ENCODE measurements at regions not wholly inside any gene's neighbourhood (a gene's known extent, or its start where the extent isn't known, plus 50 kb on each side); places are given as distances from the start of the nearest gene placed in this dataset.

DNA sequence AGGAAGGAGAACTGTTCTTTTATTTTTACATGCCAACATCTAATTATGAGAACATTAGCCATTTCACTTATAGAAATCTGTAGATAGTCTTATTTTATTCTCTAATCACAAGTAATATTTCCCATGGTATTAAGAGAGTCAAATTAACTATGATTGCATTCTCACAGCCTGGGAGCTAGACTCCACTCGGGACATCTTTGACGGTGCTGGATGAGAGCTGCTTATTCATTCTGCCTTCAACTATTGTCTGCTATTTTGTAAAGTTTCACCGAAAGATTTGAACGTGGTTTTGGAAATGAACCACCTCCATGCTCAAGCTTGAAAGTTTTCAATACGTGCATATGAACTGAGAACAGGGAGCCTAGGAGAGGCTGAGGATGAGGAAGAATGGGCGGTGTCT, 264.3 kb upstream of the KLF6 start:
- Histone ChIP-seq H3K27ac (ENCODE audit: insufficient read depth, low read depth, low read length) (no peak overlapping the region), H2AFZ (ENCODE audit: low read depth, low read length) (no peak overlapping the region), H4K20me1 (replicated peaks; ENCODE audit: control insufficient read depth, extremely low read depth, insufficient read depth, low read length) (no peaks in the 10 kb centered on the region), H3K4me1 (ENCODE audit: control insufficient read depth, extremely low read depth, insufficient read depth, low read length) (peaks cover 13% of the 10 kb centered on the region), H3K79me2 (ENCODE audit: control insufficient read depth, insufficient read depth, low read length) (no peaks in the 10 kb centered on the region), H3K27me3 (ENCODE audit: control insufficient read depth in 2 of 2, insufficient read depth in 2 of 2, low read length in 2 of 2) (no peaks in the 10 kb centered on the region), H3K9ac (replicated peaks; ENCODE audit: extremely low read depth, insufficient read depth, low read length) (no peak overlapping the region), H3K4me2 (ENCODE audit: insufficient read depth, low read length) (no peak overlapping the region), H3K36me3 (ENCODE audit: control insufficient read depth in 2 of 2, extremely low read depth in 1 of 2, insufficient read depth in 2 of 2, low read length in 2 of 2) (no peaks in the 10 kb centered on the region), H3K9me3 (replicated peaks; ENCODE audit: control insufficient read depth, insufficient read depth, low read length) (no peaks in the 10 kb centered on the region), H3K9me1 (replicated peaks; ENCODE audit: control insufficient read depth, extremely low read depth, insufficient read depth, low read length) (no peaks in the 10 kb centered on the region), H3K4me3 (replicated peaks in 1 of 3; ENCODE audit: insufficient read depth in 1 of 3, low read depth in 1 of 3, low read length in 3 of 3) (no peak overlapping the region)
- dilution Hi-C loops (cut with MboI; ENCODE audit: extremely low pct_ligation_motif_present, low sequenced_read_pairs) (no loop called here), intact Hi-C loops (cut with micrococcal nuclease) (no loop called here)
- no peak for DNase-seq (ENCODE audit: low read depth, low spot score)
- FAIRE-seq = no peak
- TF ChIP-seq POLR2A (IDR thresholded peaks at IDR 0.05; ENCODE audit: low read depth, low read length) = no peak
- TF ChIP-seq, protein P1, sequence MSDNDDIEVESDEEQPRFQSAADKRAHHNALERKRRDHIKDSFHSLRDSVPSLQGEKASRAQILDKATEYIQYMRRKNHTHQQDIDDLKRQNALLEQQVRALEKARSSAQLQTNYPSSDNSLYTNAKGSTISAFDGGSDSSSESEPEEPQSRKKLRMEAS (IDR thresholded peaks at IDR 0.05; ENCODE audit: insufficient read depth, insufficient read length) = no peak
- TF ChIP-seq, protein P2, sequence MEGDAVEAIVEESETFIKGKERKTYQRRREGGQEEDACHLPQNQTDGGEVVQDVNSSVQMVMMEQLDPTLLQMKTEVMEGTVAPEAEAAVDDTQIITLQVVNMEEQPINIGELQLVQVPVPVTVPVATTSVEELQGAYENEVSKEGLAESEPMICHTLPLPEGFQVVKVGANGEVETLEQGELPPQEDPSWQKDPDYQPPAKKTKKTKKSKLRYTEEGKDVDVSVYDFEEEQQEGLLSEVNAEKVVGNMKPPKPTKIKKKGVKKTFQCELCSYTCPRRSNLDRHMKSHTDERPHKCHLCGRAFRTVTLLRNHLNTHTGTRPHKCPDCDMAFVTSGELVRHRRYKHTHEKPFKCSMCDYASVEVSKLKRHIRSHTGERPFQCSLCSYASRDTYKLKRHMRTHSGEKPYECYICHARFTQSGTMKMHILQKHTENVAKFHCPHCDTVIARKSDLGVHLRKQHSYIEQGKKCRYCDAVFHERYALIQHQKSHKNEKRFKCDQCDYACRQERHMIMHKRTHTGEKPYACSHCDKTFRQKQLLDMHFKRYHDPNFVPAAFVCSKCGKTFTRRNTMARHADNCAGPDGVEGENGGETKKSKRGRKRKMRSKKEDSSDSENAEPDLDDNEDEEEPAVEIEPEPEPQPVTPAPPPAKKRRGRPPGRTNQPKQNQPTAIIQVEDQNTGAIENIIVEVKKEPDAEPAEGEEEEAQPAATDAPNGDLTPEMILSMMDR (IDR thresholded peaks at IDR 0.05; ENCODE audit: extremely low read depth in 1 of 2, insufficient read depth in 1 of 2, low read depth in 1 of 2, low read length in 2 of 2) = no peak
- POLR2A ChIA-PET = no interaction called here
- BruUV-seq (replicated peaks) = no TSS peak
- CTCF ChIA-PET = interaction anchor here (2.6 kb wide), 1 partner anchor 9 kb away, joined by 7 read pairs; no protein-coding TSS in a partner anchor

DNA sequence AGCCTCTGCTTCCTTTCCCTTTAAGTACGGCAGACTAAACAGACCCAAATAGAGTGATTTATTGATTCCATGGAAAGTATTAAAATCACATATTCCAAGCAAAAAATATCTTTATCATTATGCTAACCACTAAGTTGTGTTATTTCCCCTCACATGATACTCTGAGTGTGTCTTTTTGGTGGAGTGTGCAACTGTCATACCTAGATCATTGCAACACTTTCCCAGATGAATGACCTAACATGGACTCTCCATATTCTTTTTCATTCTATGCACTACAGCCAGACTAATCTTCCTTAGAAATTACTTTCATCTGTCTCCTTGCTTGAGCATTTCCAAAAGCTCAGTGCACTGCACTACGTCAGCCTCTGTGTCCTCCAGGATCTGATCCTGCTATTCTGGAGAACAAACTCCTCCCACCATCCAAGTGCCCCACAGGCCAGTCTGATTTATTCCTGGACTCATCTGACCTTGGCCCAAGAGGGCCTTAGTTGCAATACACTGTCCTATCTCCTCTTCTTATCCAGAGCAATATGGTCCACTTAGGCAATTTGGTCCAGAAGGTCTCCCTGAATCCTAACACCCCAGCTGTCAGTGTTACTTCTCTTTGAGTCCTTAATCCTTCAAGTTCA, 263.3 kb upstream of the KLF6 start:
- Histone ChIP-seq H2AFZ (ENCODE audit: low read depth, low read length) (no peak overlapping the region), H3K4me2 (ENCODE audit: insufficient read depth, low read length) (no peak overlapping the region), H3K79me2 (ENCODE audit: control insufficient read depth, insufficient read depth, low read length) (no peaks in the 10 kb centered on the region), H3K36me3 (ENCODE audit: control insufficient read depth in 2 of 2, extremely low read depth in 1 of 2, insufficient read depth in 2 of 2, low read length in 2 of 2) (no peaks in the 10 kb centered on the region), H3K9me3 (replicated peaks; ENCODE audit: control insufficient read depth, insufficient read depth, low read length) (no peaks in the 10 kb centered on the region), H3K27me3 (ENCODE audit: control insufficient read depth in 2 of 2, insufficient read depth in 2 of 2, low read length in 2 of 2) (no peaks in the 10 kb centered on the region), H3K4me3 (replicated peaks in 1 of 3; ENCODE audit: insufficient read depth in 1 of 3, low read depth in 1 of 3, low read length in 3 of 3) (no peak overlapping the region), H3K9me1 (replicated peaks; ENCODE audit: control insufficient read depth, extremely low read depth, insufficient read depth, low read length) (no peaks in the 10 kb centered on the region), H3K9ac (replicated peaks; ENCODE audit: extremely low read depth, insufficient read depth, low read length) (no peak overlapping the region), H3K27ac (ENCODE audit: insufficient read depth, low read depth, low read length) (no peak overlapping the region), H4K20me1 (replicated peaks; ENCODE audit: control insufficient read depth, extremely low read depth, insufficient read depth, low read length) (no peaks in the 10 kb centered on the region), H3K4me1 (ENCODE audit: control insufficient read depth, extremely low read depth, insufficient read depth, low read length) (peaks cover 23% of the 10 kb centered on the region)
- no TSS peak for BruUV-seq (replicated peaks)
- ChIA-PET POLR2A (no interaction called here), CTCF (no interaction called here)
- intact Hi-C loops (cut with micrococcal nuclease) = no loop called here
- no peak for DNase-seq (ENCODE audit: low read depth, low spot score)
- dilution Hi-C loops (cut with MboI; ENCODE audit: extremely low pct_ligation_motif_present, low sequenced_read_pairs) = no loop called here
- no peak for FAIRE-seq
- TF ChIP-seq, protein P1 (IDR thresholded peaks at IDR 0.05; ENCODE audit: insufficient read depth, insufficient read length) = no peak
- TF ChIP-seq FOS (IDR thresholded peaks at IDR 0.05; ENCODE audit: borderline replicate concordance, insufficient read depth, low read length) = no peak
- TF ChIP-seq, protein P2 (IDR thresholded peaks at IDR 0.05; ENCODE audit: extremely low read depth in 1 of 2, insufficient read depth in 1 of 2, low read depth in 1 of 2, low read length in 2 of 2) = no peak
- no peak for TF ChIP-seq POLR2AphosphoS5 (IDR thresholded peaks at IDR 0.05; ENCODE audit: insufficient read depth, low read depth, low read length)
- TF ChIP-seq EZH2 (IDR thresholded peaks at IDR 0.05; ENCODE audit: borderline replicate concordance, low read depth, low read length, severe bottlenecking) = no peak
- no peak for TF ChIP-seq POLR2A (IDR thresholded peaks at IDR 0.05; ENCODE audit: low read depth, low read length)
- TF ChIP-seq MYC (IDR thresholded peaks at IDR 0.05; ENCODE audit: low read depth, low read length) = no peak
- no peak for TF ChIP-seq GATA2 (IDR thresholded peaks at IDR 0.05; ENCODE audit: insufficient read depth, insufficient read length, low read depth, low read length)
- no peak for TF ChIP-seq JUN (IDR thresholded peaks at IDR 0.05; ENCODE audit: borderline replicate concordance, insufficient read depth, insufficient read length, low read depth)
